ELF-1 (cell line): ENCODE measurements at regions not wholly inside any gene's neighbourhood (a gene's known extent, or its start where the extent isn't known, plus 50 kb on each side); places are given as distances from the start of the nearest gene placed in this dataset.

Source experiments
- DNase-seq: peaks from one replicate; pipeline ENCODE4 v3.0.0-alpha.2; 2016; ENCODE audit warnings: low read depth, low spot score

DNA sequence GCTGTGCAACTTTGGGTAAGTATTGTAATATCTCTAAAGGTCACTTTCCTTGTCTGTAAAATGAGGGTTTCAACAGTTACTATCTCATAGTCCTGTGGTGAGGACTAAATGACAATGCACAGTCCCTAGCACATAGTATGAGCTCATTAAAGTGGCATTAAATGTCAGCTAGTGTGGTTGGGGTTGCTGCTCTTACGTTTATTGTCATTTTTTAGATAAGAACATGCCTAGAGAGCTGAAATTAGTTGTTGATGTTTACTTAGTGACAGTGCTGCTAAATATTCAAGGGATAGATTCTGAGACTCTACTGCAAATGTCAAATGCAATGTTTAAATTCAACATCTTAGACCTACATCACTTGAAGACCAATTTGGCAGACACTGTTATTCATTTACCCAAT lies 356.1 kb upstream of the ETAA1 start:
- DNase-seq = no peak

DNA sequence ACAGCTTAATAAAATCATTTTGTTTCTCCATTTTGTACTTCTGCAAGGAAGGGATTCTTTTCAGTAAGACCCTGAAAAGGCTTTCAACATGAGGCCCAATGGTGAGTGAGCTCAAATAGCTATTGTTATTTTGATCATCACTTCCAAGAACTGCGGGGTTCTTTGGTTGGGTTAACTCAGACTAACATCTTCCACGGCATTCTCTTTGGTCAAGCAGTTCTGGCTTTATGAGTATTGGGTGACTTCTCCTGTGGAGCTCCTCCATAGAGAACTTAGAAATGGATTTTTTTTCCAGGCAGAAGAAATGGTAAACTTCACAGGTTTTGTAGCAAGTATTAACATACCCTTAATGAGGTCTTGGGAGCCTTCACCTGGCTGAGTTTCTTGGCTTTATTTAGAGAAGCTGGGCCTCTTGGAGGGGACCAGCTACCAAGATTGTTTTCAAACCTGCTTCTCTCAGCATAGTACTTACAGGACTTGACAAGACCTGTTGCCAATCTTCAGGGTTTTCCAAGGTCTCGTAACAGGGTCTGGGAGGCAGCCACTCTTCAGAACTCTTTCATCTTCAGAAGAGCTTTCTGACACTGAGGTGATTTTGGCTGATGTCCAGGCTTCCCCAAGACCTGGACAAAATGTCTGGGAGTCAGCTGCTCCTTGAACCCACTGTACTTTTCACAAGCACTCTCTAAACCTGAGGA lies 353.2 kb upstream of the ETAA1 start:
- DNase-seq = no peak

DNA sequence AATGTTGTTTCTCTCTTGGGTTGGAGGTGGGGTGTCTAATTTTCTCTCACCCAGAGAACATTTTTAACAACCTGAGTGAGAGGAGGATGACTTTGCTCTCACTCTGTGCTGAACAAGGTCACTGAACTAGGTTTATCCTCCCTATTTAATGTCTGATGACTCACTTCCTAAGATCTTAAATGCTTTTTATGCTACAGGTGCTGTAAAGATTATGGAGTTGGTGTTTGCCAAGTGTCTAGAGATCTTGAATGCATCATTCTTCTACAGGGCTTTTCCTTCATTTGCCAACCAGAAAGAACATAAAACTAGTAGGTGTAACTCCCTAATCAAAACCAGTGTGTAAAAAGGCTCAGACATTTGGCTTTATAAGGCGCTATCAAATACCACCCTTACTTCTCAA lies 350.5 kb upstream of the ETAA1 start:
- DNase-seq = no peak

DNA sequence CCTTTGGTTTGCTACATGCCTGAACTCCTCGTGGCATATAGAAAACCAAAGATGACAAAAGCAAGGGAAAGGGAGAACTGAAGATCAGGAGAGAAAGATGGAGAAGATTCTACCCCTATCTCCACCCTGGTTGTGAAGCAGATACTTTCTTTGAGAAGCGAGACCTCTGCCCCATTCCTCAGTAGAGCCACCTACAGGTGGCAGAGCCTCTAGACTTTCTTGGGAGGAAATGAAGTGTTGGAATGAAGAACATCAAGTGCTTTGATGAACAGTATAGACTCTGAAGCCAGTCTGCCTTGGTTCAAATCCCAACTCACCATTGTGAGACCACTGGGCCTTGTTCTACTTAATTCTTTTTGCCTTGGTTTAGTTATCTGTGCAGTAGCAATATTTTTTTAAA lies 348.8 kb upstream of the ETAA1 start:
- no peak for DNase-seq

DNA sequence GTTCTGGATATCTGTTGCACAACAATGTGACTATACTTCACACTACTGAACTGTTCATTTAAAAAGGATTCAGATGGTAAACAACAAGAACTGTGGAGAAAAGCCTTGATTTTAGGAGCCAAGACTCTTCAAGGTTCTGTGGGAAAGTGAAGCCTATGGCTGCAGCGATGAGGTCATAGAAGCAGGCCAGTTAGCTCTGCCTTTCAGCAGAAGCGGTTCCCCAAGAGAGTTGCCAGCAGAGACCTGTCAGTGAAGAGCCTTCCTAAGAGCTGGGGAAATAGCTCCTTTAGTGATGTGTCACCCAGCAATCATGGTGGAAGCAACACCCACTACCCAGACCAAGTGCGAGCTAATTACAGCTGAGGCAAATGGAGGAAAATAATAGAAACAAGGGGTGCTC lies 346.5 kb upstream of the ETAA1 start:
- DNase-seq = peak; percentile 3

DNA sequence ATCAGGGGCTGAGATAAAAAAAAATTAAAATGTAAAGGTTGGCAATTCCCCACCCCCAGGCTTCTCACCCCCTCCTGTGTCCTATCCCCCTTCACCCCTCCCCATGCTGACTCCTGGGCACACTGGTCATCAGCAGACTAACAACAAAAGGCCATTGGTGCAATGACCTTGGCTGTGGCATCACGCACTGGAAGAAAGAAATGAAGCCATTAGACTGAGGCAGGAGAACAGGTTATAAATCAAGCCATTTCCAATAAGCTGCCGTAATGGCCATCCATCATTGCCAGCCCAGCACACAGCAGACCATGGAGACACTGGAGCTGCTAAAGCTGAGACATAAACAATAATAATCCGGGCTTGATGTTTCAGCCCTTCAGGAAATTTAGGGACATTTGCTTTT lies 342.4 kb upstream of the ETAA1 start:
- no peak for DNase-seq

DNA sequence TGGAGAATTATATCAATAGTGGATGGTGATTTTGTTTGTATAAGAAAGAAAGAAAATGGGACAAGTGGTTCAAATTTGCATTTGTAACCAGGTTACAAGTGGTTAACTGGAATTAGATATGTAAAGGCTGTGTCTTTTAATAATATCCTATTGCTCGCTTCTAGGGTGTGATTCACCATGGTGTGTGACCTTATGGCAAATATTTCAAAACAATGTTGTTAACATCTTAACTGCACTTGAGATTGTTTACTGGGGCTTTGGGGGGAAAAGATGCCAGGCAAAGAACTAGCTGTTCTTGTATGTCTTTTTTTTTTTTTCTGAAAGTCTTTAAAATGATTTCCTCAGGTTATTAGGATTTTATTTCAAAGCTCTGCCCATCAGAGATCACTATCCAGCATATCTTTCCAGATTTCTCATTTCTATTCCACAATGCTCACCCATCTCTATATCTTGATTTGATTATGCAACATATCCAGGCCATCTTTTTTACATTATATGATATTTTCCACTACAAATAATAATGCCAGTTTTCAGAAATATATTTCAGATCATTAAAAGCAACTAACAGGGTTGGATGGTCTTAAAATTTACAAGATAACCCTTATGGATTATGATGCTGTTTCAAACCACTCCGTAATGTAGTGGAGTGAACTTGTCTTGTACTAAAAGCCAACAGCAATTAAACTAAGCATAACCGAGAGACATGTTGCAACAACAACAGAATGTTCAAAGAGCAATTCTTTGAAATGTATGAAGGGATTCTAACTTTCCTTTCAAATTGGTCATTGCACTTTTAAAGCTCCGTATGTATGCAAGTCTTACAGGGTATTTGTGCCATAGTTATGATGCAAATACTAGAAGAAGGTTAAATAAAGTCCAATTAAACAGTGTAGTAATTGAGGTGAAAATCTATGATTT lies 341.5 kb upstream of the ETAA1 start:
- no peak for DNase-seq

DNA sequence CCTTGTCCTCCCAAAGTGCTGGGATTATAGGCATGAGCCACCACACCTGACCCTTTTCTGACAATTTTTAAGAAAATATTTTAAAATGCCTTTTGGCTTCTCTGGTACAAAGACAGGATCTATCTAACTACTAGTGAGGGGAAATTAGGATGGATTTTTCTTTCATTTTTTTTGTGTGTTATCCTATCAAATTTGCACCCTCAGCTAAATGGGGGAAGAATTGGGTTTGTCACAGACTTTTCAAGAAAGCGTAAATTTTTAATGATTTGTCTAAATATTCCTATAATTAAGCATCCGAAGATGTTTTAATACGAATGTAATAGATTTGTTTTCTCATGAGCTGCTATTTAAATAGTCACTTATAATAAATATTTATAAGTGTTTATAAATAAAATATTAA lies 340.0 kb upstream of the ETAA1 start:
- DNase-seq = no peak

DNA sequence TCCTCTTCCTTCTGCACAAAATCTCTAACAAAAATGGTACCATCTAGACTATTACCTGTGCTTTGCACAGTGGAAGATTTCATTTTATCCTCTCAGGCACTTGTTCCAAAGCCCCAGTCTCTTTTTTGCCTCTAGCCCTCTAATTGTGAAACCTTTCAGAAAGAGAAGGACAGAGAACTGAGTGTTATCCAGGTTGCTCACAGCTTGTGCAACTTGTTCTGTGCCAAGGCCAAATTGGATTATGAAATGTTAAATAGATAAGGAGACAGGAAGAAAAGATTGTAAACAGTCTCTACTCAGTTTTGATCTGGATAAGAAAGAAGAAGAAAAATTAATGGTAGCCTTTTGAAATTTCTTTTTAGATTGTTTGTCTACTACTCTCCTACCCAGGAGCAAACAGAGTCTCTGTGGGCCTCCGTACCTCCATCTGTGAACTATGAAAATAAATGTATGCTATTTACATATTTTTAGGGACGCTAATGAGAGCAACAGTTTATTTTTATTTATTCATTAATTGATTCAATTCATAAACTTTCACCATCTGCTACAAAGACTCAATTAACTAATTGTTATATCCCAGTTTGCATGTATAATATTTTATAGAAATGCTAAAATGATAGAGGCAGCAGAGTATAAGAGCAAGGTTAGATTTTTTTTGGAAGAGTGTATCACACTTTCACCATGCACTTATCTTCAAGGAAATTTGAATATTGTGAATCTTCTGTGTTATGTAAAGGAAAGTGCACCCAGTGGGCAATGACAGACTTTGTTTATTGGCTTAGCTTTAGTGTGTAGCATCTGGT lies 339.0 kb upstream of the ETAA1 start:
- no peak for DNase-seq

DNA sequence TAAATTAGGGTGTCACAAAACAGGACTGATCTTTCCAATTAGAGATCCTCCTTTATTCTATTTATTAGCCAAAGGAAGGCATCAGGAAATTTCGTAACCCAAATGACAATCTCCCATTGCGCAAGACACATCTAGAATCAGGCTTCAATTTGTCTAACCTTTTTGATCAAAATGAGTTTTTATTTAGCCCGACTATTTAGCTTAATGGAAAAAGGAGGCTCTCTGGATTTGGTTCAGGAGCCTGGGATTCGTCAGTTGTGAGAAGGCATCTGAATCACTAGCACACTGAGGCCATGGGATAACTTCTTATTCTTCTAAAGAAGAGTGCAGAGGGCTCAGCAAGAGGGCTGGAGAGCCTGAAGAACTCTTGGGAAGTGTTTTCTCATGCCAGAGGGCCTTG lies 332.1 kb upstream of the ETAA1 start:
- DNase-seq = no peak

DNA sequence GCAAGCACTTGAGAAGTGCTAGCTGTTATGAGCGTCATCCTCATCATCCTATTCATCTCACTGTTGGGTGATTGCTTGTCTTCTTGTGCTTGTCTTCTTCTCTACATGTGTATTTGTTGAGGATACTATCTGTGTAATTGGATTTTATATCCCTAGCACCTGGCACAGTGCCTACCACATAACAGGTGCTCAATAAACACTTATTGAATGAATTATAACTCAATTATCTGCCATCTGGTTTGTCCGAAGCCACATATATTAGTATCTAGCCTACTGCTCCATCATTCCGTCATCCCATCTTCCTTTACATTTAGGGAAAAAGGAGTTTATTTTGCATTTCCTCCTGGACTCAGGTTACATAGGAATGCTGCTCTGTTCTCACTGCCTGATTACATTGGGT lies 330.4 kb upstream of the ETAA1 start:
- no peak for DNase-seq

DNA sequence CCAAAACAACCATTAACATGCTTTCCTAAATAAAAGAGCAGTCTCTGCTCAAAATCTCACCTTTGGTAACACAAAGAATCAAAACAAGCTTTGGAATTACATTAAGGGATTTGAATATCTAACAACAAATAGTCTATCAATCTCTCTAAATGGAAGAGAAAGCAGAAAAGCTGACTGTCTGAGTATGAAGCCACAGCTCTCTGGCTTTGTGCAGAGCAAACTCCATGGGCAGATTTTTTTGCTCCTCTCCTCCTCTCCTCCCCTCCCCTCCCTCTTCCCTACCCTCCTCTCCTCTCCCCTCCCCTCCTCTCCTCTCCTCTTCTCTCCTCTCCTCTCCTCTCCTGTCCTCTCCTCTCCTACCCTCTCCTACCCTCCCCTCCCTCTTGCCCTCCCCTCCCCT lies 329.5 kb upstream of the ETAA1 start:
- DNase-seq = no peak

DNA sequence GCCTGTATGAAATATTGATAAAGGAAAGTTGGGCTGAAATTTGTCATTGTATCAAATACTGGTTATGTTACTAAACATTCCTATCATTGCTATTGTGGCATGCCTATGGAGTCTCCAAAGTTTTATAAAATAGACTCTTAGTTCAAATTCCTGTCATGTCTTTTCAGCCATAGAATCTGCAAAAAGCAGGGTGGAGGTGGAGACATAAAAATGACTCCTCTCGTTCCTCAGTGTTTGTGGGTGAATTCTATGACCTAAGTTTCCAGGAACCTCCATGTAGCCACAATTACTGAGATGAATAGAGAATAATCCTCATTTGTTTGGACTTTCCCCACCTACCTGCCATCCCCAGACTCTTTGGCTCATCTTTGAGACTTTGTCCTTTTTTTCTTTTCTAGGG lies 326.3 kb upstream of the ETAA1 start:
- no peak for DNase-seq

DNA sequence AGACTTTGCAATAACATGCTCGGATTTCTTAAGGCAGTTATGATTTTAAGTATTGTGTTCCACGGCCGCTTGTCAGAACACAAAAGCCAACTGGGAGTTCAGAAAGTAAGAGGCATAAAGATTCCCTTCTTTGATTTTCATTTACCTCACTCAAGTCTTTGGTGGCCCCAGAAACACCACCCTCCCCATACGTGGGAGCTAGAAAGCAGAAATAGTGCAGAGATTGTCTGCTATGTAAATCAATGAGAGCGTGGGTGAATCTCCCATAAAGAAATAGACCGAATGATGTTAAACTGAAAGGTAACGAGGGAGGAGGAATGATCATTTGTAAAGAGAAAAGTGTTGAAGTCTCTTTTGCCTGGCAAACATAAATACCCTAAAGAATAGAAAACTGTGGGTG lies 322.1 kb upstream of the ETAA1 start:
- no peak for DNase-seq

DNA sequence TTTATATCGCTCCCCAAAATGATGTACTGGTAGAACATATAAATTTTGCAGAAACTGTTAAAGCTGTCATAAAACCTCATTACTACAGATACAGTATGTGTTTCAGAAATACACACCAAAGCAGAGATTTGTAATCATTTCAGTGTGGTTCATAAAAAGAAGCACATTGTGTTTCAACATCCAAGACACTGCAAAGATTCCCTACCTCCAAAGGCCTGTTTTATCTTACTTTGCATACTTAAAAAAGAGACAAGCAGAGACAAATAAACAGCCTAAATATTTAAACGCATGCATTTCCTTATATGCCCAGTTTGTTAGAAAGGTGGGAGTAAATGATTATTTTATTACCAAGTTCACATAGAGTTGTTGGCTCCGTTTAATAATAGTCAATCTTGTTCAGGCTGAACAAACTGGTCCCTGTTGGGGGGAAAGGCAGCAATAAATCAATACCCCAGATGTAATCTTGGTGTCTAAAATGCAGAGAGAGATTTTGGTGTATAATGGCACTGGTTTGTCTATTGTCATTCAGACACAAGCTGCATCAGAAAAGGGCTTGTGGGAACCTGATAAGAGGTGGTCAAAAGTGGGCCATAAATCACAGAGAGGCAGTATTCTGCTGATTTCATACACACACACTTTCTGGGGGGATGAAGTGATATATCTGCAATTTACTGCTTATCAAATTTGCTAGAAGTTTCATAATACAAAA lies 321.4 kb upstream of the ETAA1 start:
- DNase-seq = no peak

DNA sequence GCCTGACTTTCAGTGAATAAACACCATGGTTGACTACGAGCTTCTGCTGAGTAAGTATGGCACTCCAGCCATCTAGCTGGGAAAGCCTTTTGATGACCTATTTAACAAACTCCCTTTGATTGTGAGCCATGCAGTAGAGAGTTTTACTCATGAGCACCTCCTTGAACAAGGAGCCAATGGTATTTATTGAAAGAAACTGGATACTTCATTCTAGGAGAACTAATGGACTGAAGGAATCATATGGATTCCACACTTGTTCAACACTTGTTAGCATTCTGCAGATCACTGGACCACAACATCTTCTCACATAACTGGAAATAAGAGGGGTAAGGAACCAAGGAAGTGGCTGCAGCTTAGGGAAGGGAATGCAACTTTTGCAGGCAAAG lies 320.9 kb upstream of the ETAA1 start:
- DNase-seq = no peak

DNA sequence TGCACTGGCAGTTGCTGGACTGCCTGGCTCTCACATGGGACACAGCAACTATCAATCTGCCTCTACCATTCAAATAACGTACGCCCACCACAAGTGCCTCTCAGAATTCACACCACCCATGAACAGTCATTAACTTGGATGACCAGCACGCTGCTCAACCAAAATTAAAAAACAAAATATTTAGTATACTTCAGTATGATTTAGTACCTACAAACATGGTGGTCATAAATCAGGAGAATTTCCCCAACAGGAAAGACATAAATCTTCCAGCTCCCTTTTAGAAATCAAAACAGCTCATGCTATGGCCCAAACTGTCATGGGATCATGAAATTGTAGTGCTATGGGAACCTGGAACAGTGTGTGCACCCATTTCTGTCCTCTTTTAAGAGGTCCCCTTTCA lies 317.4 kb upstream of the ETAA1 start:
- no peak for DNase-seq

DNA sequence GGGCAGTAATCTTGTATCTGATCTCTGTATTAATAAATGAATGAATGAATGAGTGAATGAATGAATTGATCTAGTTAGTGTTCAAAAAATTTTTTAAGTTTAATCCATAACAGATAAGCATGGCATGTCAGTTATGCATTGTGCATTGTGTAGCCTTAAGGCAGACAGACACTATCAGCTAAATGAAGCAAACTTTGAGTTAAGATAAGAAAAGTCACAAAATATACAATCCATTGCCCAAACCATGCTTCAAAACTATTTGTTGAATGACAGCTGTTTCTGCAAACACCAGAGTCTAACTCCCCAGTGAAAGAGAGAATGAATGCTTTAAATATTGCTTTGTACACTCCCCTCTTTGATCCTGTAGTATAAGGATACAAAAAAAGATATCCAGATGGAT lies 314.3 kb upstream of the ETAA1 start:
- DNase-seq = no peak

DNA sequence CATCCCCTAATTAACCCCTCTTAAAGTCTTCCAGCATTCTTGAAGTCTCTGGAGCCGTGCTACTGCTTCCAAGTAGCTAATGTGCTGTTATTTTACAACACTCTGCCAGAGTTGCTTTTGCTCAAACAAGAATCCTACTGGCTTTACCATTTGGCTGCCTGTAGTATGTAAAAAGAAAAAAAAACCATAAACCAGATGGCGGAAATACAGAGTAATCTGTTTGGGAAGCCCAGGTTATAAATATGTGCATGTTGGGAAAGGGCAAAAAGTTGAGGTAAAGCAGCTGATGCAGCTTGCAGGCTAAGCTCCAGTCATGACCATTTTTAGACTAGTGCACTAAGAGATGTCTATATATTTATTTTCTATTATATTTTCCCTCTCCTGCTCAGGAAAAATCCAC lies 313.2 kb upstream of the ETAA1 start:
- no peak for DNase-seq

DNA sequence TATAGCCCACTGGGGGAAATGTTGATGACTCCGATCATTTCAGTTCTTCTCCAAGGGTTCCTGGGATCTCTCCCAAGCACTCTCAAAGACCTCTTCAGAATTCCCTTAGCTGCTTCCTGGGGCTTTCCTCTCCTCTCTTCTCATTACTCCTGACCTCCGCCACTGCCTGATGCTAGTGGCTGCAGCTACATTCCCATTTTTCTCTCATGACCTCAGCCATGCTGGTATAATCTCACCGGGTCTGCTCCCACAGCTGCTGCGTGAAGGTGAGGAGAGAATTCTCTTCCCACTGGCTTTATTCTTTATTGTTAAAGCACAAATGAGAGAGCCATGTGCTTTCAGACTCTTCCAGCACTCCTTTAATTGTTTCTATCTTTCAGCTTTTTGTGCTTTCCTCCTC lies 312.0 kb upstream of the ETAA1 start:
- no peak for DNase-seq

DNA sequence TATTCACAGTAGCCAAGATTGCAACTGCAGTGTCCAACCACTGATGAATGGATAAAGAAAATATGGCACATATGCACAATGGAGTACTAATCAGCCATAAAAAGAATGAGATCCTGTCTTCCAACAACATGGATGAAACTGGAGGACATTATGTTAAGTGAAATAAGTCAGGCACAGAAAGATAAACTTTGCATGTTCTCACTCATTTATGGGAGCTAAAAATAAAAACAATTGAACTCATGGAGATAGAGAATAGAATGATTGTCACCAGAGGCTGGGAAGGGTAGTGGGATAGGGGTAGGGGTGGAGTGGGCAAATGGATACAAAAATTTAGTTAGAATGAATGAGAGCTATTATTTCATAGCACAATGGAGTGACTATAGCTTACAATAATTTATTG lies 305.5 kb upstream of the ETAA1 start:
- DNase-seq = no peak

DNA sequence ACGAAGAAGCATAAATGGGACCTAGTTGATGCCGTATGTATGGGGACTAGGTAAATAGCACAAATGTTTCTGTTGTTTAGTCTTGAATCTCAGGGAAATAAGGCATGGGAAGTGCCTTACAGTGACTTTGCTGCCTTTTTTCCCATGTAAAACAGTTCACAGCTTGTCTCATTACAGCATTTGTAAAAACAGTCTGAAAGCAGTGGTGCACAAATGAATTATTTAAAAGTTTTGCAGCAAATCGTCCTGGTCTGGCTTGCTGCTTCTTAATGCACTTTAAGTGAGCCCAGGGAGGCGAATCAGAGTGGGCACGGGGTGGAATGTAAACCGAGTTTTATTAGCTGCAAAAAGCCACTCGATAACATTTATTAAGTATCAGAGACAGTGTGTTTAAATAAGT lies 302.0 kb upstream of the ETAA1 start:
- DNase-seq = no peak
